Breast epithelium (tissue), 4 donors: ENCODE measurements at regions not wholly inside any gene's neighbourhood (a gene's known extent, or its start where the extent isn't known, plus 50 kb on each side); places are given as distances from the start of the nearest gene placed in this dataset.

Experiments
- DNase-seq, 2 donors: peaks; one replicate each; pipeline ENCODE4 v3.0.0-alpha.2; 2019; ENCODE audit warnings: low spot score in 2 of 2
- H3K27ac ChIP-seq, 2 donors: fragments of 200-600 bp; sonication (generic) in 1 of 2; one replicate each; pipeline ENCODE4 v1.5.1; 2016 to 2019; ENCODE audit warnings: mild to moderate bottlenecking in 1 of 2
- H3K27me3 ChIP-seq, 2 donors: fragments of 200-600 bp; sonication (generic) in 1 of 2; one replicate each; pipeline versions ENCODE4 v1.5.1 to v1.6.0; 2017 to 2019; ENCODE audit warnings: control low read depth in 1 of 2, mild to moderate bottlenecking in 1 of 2
- H3K36me3 ChIP-seq: fragments of 200-600 bp; one replicate; pipeline ENCODE4 v1.5.1; 2019
- H3K4me1 ChIP-seq, 2 donors: fragments of 200-600 bp; sonication (generic); one replicate each; pipeline ENCODE4 v1.5.1; 2016 to 2019; ENCODE audit warnings: control low read depth in 1 of 2
- H3K4me3 ChIP-seq, 3 donors: fragments of 200-600 bp; sonication (generic); 1 replicate in 2 of 3; 2 replicates in 1 of 3; pipeline ENCODE4 v1.5.1; 2016 to 2019; ENCODE audit warnings: mild to moderate bottlenecking in 3 of 3, moderate library complexity in 2 of 3
- H3K9me3 ChIP-seq, 2 donors: fragments of 200-600 bp; sonication (generic) in 1 of 2; one replicate each; pipeline ENCODE4 v1.5.1; 2016 to 2019; ENCODE audit warnings: control low read depth in 1 of 2
- POLR2A ChIP-seq: fragments of 450-650 bp; IDR thresholded peaks from one replicate; pipeline ENCODE4 v1.6.1; 2016; ENCODE audit warnings: antibody characterized with exemption, mild to moderate bottlenecking, moderate library complexity
- POLR2AphosphoS5 ChIP-seq, 3 donors: sonication (generic); formaldehyde crosslinking; IDR thresholded peaks; one replicate each; pipeline ENCODE4 v1.6.1; 2017; ENCODE audit warnings: antibody characterized with exemption in 3 of 3
- intact Hi-C: fragments of 100-400 bp; cut with DNase I; formaldehyde crosslinking; loops from one replicate; pipeline ENCODE4 v1.15.1; 2023; ENCODE audit warnings: low total_unique reads
- TF ChIP-seq, protein P1 (sequence below), 3 donors: fragments of 450-650 bp; IDR thresholded peaks; one replicate each; pipeline ENCODE4 v1.5.1; 2016 to 2017; ENCODE audit warnings: antibody characterized with exemption in 3 of 3, mild to moderate bottlenecking in 3 of 3, moderate library complexity in 3 of 3

DNA sequence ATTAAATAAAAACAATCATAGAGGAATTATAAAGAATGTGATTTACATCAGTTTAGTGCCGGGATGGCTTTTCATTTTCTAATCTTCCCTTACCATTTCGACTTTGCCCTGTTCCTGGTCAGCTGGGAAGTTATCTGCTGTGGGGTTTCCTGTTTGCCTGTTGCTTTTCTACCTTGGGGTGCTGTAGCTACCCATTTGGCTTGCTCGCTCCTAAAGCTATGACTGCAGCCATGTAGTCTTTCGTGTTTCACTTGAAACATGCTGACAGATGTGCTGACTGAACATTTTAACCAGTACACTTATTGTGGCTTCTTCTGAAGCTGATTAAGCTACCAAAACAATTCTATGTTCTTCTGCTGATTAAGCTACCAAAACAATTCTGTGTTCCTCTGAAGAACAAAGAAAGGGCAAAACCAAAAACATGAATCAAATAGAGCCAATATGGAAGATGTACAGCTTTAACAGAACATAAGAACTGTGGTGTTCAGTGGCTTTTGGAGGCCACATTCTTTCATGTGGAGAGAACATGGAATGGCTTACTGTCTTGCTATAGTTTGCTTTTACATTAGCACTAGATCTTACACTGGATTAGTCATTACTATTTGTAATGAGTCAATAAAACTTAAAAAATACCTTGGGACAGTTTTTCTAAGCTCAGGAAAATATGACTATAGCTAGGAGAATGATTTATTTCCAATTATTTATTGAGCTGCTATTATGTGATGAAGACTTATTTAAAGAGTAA, 440.4 kb downstream of the SPRY1 start:
- Histone ChIP-seq H3K4me3 (no peak overlapping the region), H3K4me1 (no peaks in the 10 kb centered on the region), H3K27ac (peak overlapping the region in 1 of 2 donors; percentile 22), H3K27me3 (no peaks in the 10 kb centered on the region), H3K9me3 (no peaks in the 10 kb centered on the region), H3K36me3 (no peaks in the 10 kb centered on the region)
- TF ChIP-seq POLR2AphosphoS5 (IDR thresholded peaks at IDR 0.05), result no peak
- TF ChIP-seq, protein P1, sequence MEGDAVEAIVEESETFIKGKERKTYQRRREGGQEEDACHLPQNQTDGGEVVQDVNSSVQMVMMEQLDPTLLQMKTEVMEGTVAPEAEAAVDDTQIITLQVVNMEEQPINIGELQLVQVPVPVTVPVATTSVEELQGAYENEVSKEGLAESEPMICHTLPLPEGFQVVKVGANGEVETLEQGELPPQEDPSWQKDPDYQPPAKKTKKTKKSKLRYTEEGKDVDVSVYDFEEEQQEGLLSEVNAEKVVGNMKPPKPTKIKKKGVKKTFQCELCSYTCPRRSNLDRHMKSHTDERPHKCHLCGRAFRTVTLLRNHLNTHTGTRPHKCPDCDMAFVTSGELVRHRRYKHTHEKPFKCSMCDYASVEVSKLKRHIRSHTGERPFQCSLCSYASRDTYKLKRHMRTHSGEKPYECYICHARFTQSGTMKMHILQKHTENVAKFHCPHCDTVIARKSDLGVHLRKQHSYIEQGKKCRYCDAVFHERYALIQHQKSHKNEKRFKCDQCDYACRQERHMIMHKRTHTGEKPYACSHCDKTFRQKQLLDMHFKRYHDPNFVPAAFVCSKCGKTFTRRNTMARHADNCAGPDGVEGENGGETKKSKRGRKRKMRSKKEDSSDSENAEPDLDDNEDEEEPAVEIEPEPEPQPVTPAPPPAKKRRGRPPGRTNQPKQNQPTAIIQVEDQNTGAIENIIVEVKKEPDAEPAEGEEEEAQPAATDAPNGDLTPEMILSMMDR (IDR thresholded peaks at IDR 0.05), result no peak
- no peak for TF ChIP-seq POLR2A
- DNase-seq, result no peak
- intact Hi-C loops, result no loop called here

DNA sequence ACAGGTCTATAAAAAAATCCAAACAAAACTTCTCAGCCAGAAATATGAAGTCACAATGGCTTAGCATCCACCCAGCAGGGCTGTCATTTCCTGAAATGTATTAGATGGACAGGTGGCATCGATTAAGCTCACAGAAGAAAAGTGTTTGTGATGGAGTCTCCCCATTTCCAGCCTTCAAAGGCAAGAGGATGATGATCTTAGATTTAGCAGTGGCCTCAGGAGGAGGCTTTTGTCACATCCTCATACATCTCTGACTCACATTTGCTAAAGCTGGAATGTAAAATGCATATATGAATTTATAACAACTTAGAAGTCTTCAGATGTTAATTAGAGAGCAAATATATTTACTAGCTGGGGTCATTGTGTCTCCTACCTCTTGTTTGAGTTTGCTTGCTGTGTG, 441.9 kb downstream of the SPRY1 start:
- Histone ChIP-seq H3K4me3 (no peak overlapping the region), H3K36me3 (no peaks in the 10 kb centered on the region), H3K4me1 (no peaks in the 10 kb centered on the region), H3K27ac (no peak overlapping the region), H3K27me3 (no peaks in the 10 kb centered on the region), H3K9me3 (no peaks in the 10 kb centered on the region)
- intact Hi-C loops, result no loop called here
- TF ChIP-seq POLR2AphosphoS5 (IDR thresholded peaks at IDR 0.05) (no peak), POLR2A (no peak)
- TF ChIP-seq, protein P1 (IDR thresholded peaks at IDR 0.05), result no peak
- no peak for DNase-seq

DNA sequence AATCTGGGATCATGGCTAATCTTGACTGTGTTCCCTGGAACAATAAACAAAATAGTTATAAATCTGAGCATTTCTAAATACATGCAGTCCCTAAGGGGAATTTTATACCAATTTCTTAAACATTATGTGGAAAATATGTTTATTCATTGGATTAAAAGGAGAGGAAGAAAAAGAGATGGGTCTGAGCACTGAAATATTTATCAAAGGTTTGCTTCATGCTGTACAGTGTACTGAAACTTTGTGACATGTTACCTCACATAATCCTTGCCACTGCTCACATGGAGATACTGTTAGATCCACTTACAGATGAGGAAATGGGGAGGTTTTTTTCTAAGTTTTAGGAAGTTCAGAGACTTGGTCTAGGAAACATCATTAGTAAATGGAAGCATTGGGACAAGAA, 443.6 kb downstream of the SPRY1 start:
- TF ChIP-seq POLR2A (no peak), POLR2AphosphoS5 (IDR thresholded peaks at IDR 0.05) (no peak)
- TF ChIP-seq, protein P1 (IDR thresholded peaks at IDR 0.05), result no peak
- intact Hi-C loops, result no loop called here
- Histone ChIP-seq H3K4me1 (no peaks in the 10 kb centered on the region), H3K9me3 (peaks cover 4 to 8% of the 10 kb centered on the region in 2 donors), H3K36me3 (no peaks in the 10 kb centered on the region), H3K27me3 (no peaks in the 10 kb centered on the region), H3K27ac (no peak overlapping the region), H3K4me3 (no peak overlapping the region)
- DNase-seq, result no peak

DNA sequence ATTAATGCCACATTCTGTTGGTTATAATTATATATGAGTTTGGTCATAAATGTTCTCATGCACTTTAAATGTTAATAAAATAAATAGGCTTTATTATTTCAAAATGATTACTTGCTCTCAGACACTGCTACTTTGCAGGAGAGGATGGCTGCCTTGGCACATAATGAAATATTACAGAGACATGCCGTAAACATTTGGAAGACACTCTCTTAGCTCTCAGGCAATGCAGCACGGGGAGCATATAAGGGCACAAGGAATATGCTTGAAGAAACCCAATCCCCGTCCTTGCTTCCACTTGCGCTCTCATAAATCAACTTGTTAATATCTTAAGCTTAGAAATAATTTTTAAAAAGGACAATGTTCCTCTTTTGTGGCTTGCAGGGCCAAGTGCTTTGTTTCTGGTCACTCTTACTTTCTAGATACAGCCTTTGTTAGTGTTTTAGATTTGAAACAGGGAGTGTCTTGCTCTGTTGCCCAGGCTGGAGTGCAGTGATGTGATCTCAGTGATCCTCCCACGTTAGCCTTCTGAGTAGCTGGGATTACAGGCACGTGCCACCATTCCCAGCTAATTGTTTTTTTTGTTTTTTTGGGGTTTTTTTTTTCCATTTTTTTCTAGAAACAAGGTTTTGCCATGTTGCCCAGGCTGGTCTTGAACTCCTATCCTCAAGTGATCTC, 445.0 kb downstream of the SPRY1 start:
- Histone ChIP-seq H3K36me3 (no peaks in the 10 kb centered on the region), H3K4me1 (no peaks in the 10 kb centered on the region), H3K4me3 (no peak overlapping the region), H3K9me3 (peaks cover 4 to 8% of the 10 kb centered on the region in 2 donors), H3K27ac (no peak overlapping the region), H3K27me3 (no peaks in the 10 kb centered on the region)
- intact Hi-C loops, result no loop called here
- TF ChIP-seq POLR2AphosphoS5 (IDR thresholded peaks at IDR 0.05) (no peak), POLR2A (no peak)
- TF ChIP-seq, protein P1 (IDR thresholded peaks at IDR 0.05), result no peak
- no peak for DNase-seq

DNA sequence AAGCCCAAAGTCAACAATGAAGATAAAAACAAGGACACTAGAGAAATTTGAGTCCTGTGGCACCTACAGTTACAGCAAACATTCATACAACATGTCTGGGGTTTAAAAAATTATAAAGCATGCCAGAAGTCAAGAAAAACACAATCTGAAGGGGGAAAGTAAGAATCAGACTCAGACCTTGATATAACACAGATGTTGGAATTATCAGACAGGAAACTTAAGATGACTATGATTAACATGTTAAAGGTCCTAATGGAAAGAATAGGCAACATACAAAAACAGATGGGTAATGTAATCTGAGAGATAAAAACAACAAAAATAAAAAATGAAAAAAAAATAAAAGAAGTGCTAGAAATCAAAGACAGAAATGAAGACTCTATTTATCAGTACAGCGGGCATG, 446.5 kb downstream of the SPRY1 start:
- H3K27ac ChIP-seq, result no peak overlapping the region
- DNase-seq, result no peak
- no peak overlapping the region for H3K4me3 ChIP-seq
- TF ChIP-seq, protein P1 (IDR thresholded peaks at IDR 0.05), result no peak
- TF ChIP-seq POLR2A, result no peak
- no peak for TF ChIP-seq POLR2AphosphoS5 (IDR thresholded peaks at IDR 0.05)
- no peaks in the 10 kb centered on the region for H3K4me1 ChIP-seq
- peaks cover 4 to 8% of the 10 kb centered on the region in 2 donors for H3K9me3 ChIP-seq
- H3K27me3 ChIP-seq, result no peaks in the 10 kb centered on the region
- H3K36me3 ChIP-seq, result no peaks in the 10 kb centered on the region
- intact Hi-C loops, result no loop called here
